Pons (tissue), 1 donor: ENCODE measurements at regions not wholly inside any gene's neighbourhood (a gene's known extent, or its start where the extent isn't known, plus 50 kb on each side); places are given as distances from the start of the nearest gene placed in this dataset.
A peak's percentile ranks its signal among the peaks of the same experiment; 100 is the strongest.

Experiments
- DNase-seq: peaks from one replicate; pipeline ENCODE4 v3.0.0-alpha.2; 2016; ENCODE audit warnings: low spot score

DNA sequence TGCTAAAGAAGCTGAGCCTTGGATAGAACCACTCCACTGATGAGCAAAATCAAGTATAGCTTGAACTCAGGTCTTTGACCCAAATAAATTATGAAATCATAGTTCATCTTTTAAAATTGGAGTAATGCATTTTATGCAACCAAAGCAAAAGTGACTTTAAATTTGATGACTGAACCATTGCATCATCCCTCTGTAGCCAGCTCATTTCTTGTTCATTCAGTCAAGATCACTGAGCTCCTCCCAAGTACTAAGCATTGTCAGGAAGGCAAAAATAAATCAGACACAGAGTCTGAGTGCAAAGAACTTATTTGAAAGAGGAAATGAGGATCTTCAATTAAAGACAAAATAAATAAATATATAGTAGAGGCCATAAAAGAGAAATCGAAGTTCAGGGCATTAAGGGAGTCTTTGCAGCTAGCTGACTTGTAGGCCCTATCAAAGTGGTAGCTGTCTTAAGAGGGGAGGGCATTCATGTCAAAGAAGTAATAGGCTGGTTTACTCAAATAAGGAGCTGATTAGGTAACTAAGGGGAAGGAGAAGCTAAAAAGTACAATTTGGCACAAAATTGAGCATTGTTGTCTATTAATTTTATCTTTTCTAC, 411.8 kb downstream of the MTX2 start:
- no peak for DNase-seq

GRCh38 chr2:176681584-176682115, 412.4 kb downstream of the MTX2 start:
- no peak for DNase-seq

- no peak for DNase-seq
Measured at GRCh38 chr2:176682278-176682677, 413.0 kb downstream of the MTX2 start.

DNA sequence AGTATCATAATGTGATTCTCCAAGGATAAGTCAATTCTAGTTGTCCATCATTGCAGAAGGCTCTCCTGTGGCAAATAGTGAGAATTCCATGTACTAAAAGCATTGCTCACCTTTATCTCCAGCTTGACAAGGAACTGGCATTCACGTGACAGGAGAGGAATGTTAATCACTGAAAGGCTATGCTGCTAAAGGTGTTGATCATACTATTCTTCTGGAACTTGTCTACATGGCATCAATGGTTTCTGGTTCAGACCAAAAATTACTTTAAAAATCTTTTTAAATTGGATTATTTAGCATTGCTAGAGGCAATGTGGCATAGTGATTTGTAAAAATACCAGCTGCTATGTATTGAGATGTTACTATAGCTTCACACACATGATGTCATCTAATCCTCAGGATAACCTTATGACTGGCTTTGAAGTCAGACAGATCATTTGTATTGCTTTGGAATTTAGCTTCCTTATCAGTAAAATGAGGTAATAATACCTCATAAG, 414.4 kb downstream of the MTX2 start:
- no peak for DNase-seq

DNA sequence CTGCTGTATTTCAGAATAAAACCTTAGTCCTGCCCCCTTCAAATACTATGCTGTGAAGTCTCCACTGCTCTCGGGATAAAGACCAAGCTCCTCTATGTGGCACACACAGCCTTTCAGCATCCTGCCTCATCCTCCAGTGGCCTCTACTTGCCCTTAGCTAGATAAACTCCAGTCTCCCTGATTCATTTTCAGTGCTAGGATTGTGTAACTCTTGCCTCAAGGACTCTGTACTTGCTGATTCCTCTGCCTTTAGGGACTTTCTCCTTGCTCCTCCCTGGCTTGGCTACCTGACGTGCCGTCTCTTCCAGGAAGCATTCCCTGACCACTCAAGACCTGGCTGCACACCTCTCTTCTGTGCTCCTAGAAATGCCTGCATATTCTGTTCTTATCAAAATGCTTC, 416.7 kb downstream of the MTX2 start:
- DNase-seq, result no peak

DNA sequence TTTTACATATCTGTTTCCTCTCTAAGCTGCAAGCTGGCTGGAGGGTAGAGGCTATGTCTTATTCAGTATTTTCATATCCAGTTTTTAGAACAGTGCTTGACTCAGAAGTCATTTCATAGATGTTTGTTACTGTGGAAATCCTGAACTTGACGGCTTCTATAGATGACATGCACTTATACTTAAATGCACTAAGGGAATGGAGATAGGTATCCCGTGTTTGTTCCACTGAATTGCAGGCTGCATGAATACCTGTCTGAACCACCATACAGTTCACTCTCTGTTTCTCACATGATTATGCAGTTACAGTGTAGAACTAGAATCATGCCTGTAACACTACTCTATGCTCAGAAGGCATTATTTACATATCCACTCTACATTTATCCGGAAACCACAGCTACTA, 417.1 kb downstream of the MTX2 start:
- no peak for DNase-seq

DNA sequence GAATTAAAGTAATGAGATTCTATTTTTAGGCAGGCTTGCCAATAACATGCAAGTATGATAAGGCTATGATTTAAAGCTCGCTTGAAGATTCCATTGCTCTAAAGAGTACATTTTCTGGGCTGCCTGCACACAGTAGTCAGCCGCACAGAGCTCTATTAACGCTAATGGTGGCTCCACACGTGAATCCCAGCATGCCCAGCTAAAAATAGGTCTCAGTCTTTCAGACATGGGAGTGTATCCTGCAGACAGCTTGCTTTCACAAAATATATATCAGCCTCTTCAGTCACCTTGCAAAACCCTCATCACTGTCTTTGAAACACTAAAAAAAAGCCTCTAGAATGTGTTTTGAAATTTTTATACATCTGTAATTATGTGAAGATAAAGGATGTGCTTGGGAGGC, 418.1 kb downstream of the MTX2 start:
- DNase-seq, result no peak

- no peak for DNase-seq
Measured at GRCh38 chr2:176687944-176688343, 418.7 kb downstream of the MTX2 start.

GRCh38 chr2:176689711-176690110, 420.5 kb downstream of the MTX2 start:
- no peak for DNase-seq

- DNase-seq, result no peak
Measured at GRCh38 chr2:176691471-176691870, 422.2 kb downstream of the MTX2 start.

DNA sequence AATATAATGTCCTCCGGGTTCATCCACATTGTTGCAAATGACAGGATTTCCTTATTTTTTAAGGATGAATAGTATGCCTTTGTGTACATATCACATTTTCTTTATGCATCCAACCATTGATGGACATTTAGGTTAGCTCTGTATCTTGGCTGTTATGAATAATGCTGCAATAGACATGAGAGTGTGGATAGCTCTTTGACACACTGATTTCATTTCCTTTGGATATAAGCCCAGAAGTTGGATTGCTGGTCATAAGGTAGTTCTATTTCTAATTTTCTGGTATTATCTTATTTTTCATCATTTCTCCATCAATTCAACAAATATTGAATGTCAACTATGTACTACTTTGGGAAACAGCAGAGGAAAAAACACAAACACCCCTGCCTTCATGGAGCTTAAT, 423.3 kb downstream of the MTX2 start:
- no peak for DNase-seq

DNA sequence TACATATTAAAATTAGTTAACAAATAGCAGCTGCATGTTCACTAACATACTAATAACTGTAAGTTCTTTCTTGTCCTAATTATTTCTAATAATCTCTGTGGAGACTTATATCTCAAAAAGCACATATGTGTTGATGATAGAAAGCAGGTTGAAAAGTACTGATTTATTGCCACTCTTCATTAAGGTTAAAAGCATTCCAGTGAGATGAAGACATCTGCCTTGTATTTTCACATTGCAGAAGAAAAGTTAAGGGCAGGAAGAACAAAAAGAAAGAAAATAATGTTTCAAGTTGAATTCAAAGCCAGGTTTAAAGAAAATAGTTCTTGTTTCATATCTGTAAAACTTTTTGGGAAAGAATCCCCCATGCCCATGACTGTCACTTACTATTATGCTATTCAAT, 429.9 kb downstream of the MTX2 start:
- DNase-seq, result no peak

GRCh38 chr2:176699644-176700043, 430.4 kb downstream of the MTX2 start:
- no peak for DNase-seq

GRCh38 chr2:176702131-176702530, 432.9 kb downstream of the MTX2 start:
- no peak for DNase-seq

DNA sequence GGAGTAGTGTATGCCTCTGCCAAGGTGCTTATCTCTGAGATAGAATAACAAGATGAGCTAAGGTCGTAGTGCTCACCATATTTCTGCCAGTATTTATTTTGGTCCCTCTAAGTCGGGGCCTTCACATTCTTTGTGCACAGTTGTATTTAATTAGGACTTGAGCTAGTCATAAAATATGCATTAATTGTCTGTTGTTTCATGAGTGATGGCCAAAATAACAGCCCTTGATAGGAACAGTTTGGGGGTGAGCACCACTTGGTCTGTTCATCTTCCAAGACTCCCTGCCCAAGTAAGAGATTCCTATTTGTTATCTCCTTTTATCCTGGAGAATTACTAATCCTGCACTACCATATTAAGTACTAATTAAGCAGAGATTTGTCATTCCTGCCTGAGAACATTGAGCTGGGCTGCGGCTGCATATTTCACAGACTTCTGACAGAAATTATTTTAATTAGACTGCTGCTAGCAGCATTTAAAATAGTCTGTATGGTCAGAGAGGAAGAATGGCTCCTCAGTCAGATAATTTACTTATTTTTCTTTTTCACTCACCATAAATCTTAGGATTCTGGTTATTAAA, 435.1 kb downstream of the MTX2 start:
- DNase-seq, result no peak

- DNase-seq, result peak; percentile 1
Measured at GRCh38 chr2:176709149-176709951, 440.1 kb downstream of the MTX2 start.

GRCh38 chr2:176709991-176710390, 440.7 kb downstream of the MTX2 start:
- DNase-seq, result no peak

- peak; percentile 1 for DNase-seq
Measured at GRCh38 chr2:176710657-176711186, 441.5 kb downstream of the MTX2 start.

- no peak for DNase-seq
Measured at GRCh38 chr2:176725873-176726645, 456.8 kb downstream of the MTX2 start.

- no peak for DNase-seq
Measured at GRCh38 chr2:176727696-176728095, 458.5 kb downstream of the MTX2 start.

DNA sequence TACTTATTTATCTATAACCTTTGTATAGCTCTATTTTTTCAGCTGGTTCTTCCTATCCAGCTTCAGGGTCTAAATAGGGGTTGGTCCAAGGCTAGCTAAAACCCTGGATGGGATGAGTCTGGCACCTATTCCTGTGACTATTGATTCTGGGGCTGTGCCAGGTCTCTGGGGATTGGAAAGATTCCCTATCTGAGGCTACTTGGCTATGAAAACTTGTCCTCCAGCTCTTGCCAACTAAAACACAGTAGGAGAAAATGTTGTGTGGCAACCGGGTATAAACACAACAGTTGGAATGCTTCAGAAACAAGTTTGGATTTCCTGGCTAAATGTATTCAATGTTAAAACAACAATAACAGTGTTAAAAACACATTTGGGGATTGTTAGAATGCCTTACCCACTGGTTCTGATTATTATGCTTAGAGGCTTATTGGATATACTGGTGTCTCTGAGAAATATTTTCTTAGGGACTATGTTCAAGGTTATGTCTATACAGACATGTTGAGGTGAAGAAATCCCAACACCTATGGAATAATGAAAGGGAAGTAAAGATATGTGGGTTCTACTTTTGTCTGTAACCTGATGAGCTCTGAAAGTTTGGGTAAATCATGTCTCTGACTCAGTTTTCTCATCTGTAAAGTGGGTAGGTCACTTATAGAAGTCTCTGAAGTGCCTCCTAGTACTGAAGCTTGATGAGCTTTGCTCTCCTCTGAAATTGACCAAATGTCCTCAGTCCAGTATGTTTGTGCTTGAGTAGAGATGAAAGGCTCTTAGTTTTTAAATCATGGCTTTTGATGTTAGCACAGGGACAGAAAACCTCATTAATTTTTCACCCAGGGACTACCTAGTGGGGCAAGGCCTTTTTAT, 460.7 kb downstream of the MTX2 start:
- DNase-seq, result peak; percentile 14
